ENCODE measurements at regions not wholly inside any gene's neighbourhood (a gene's known extent, or its start where the extent isn't known, plus 50 kb on each side); places are given as distances from the start of the nearest gene placed in this dataset.

DNA sequence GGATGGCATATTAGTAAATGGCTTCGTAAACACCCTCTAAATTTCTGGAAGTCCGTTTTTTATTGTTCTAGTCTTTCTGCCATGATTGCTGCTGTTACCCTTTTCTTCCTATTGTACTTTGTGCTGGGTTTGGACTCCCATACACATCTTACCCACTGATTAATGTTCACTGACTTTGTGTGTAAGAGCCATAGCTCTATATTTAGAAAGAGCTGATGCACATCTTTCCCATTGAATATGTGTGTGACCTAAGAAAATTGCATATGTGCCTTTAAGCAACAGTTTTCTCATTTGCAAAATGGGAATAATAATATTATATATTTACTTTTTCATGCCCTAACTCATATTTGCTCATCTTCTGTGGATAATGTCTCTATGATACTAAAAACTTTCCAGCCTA, 135.8 kb upstream of the DLX6 start:
- H4K8ac ChIP-seq (replicated peaks; ENCODE audit: insufficient read length, low read depth, low read length): no peak overlapping the region
- Mint-ChIP-seq H3K27me3 (ENCODE audit: low read depth) (peaks cover 4% of the 10 kb centered on the region), H3K9me3 (no peaks in the 10 kb centered on the region), H3K27ac (no peak overlapping the region), H3K4me3 (no peak overlapping the region), H3K36me3 (ENCODE audit: insufficient read depth in 1 of 3, low read depth in 3 of 3) (no peaks in the 10 kb centered on the region), H3K4me1 (no peaks in the 10 kb centered on the region)
- no peaks in the 10 kb centered on the region for H3K27me3 ChIP-seq (ENCODE audit: insufficient read depth, low read length)
- no CpG with 5 or more reads among the region's 2 CpGs for WGBS (ENCODE audit: extremely low coverage, insufficient read length, low lambda C conversion rate)
- H3K79me2 ChIP-seq (ENCODE audit: insufficient read depth, low read length): no peaks in the 10 kb centered on the region
- no peak overlapping the region for H3K23ac ChIP-seq (ENCODE audit: insufficient read length, low read depth, low read length)
- no peak overlapping the region for H2BK20ac ChIP-seq (ENCODE audit: low read depth, low read length, poor library complexity, severe bottlenecking)
- no peaks in the 10 kb centered on the region for H3K9me3 ChIP-seq (ENCODE audit: control insufficient read depth, low read depth, low read length)
- no peaks in the 10 kb centered on the region for H4K20me1 ChIP-seq (ENCODE audit: control insufficient read depth, insufficient read depth, insufficient read length)
- no peak overlapping the region for H3K56ac ChIP-seq (ENCODE audit: insufficient read length, low read depth, low read length)
- H3K18ac ChIP-seq (ENCODE audit: insufficient read length, low read depth, low read length): no peak overlapping the region
- no peak overlapping the region for H3K9ac ChIP-seq (ENCODE audit: extremely low read depth, insufficient read length, low read length)
- H3K14ac ChIP-seq (ENCODE audit: insufficient read depth, low read length): no peak overlapping the region
- no peaks in the 10 kb centered on the region for H3K79me1 ChIP-seq (ENCODE audit: insufficient read depth, low read depth, low read length, poor library complexity, severe bottlenecking)
- H2BK120ac ChIP-seq (ENCODE audit: low read depth, low read length, poor library complexity, severe bottlenecking): no peak overlapping the region
- H4K91ac ChIP-seq (ENCODE audit: insufficient read length, low read depth, low read length): no peak overlapping the region
- no peak overlapping the region for H3K4me2 ChIP-seq (ENCODE audit: insufficient read depth, insufficient read length, low read length)
- no peaks in the 10 kb centered on the region for H3K23me2 ChIP-seq (ENCODE audit: insufficient read length, low read depth, low read length, poor library complexity, severe bottlenecking)
- H3K4me1 ChIP-seq (ENCODE audit: insufficient read depth, low read length): no peaks in the 10 kb centered on the region
- H2AFZ ChIP-seq (ENCODE audit: low read length): no peak overlapping the region
- H4K5ac ChIP-seq (ENCODE audit: insufficient read length, low read depth, low read length): no peak overlapping the region
- no peak overlapping the region for H2AK5ac ChIP-seq (ENCODE audit: insufficient read length, low read length)
- H3K4ac ChIP-seq (ENCODE audit: low read depth, low read length): no peak overlapping the region
- H3K27ac ChIP-seq (ENCODE audit: insufficient read length, low read depth, low read length): no peak overlapping the region
- TF ChIP-seq, protein P1, sequence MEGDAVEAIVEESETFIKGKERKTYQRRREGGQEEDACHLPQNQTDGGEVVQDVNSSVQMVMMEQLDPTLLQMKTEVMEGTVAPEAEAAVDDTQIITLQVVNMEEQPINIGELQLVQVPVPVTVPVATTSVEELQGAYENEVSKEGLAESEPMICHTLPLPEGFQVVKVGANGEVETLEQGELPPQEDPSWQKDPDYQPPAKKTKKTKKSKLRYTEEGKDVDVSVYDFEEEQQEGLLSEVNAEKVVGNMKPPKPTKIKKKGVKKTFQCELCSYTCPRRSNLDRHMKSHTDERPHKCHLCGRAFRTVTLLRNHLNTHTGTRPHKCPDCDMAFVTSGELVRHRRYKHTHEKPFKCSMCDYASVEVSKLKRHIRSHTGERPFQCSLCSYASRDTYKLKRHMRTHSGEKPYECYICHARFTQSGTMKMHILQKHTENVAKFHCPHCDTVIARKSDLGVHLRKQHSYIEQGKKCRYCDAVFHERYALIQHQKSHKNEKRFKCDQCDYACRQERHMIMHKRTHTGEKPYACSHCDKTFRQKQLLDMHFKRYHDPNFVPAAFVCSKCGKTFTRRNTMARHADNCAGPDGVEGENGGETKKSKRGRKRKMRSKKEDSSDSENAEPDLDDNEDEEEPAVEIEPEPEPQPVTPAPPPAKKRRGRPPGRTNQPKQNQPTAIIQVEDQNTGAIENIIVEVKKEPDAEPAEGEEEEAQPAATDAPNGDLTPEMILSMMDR (conservative IDR thresholded peaks at IDR 0.05): no peak
- no peak overlapping the region for H2BK12ac ChIP-seq (ENCODE audit: insufficient read length, low read depth, low read length)
- no peak overlapping the region for H2BK15ac ChIP-seq (ENCODE audit: low read depth, low read length)
- no peak overlapping the region for H3T11ph ChIP-seq (ENCODE audit: low read length)
- DNase-seq: no peak
- no peak overlapping the region for H2BK5ac ChIP-seq (ENCODE audit: insufficient read length, low read length)
